ENCODE measurements at regions not wholly inside any gene's neighbourhood (a gene's known extent, or its start where the extent isn't known, plus 50 kb on each side); places are given as distances from the start of the nearest gene placed in this dataset.
"Not testable (repeated sequence)": the region's sequence is repeated elsewhere in the genome, so short reads cannot be mapped to it uniquely, and the experiment has no call there.

GRCh38 chr7:138378741-138379559 is 81.1 kb upstream of the TRIM24 start:
- DNase-seq, result no peak

- DNase-seq, result no peak
These were observed 77.0 kb upstream of the TRIM24 start for GRCh38 chr7:138382862-138383565.

GRCh38 chr7:138386821-138387220 is 73.2 kb upstream of the TRIM24 start:
- no peak for DNase-seq

- no peak for DNase-seq
These were observed 72.1 kb upstream of the TRIM24 start for GRCh38 chr7:138387755-138388475.

- no peak for DNase-seq
These were observed 71.2 kb upstream of the TRIM24 start for GRCh38 chr7:138388673-138389491.

GRCh38 chr7:138395763-138396162 is 64.3 kb upstream of the TRIM24 start:
- no peak for DNase-seq

GRCh38 chr7:138396251-138397070 is 63.6 kb upstream of the TRIM24 start:
- DNase-seq, result no peak

GRCh38 chr7:138397071-138397433 is 63.0 kb upstream of the TRIM24 start:
- DNase-seq, result not testable (repeated sequence)

- no peak for DNase-seq
These were observed 61.2 kb upstream of the TRIM24 start for GRCh38 chr7:138398857-138399256.

GRCh38 chr7:138400400-138400886 is 59.6 kb upstream of the TRIM24 start:
- DNase-seq, result no peak

GRCh38 chr7:138402749-138403148 is 57.3 kb upstream of the TRIM24 start:
- no peak for DNase-seq

GRCh38 chr7:138405496-138405895 is 54.6 kb upstream of the TRIM24 start:
- DNase-seq, result no peak

- no peak for DNase-seq
These were observed 52.3 kb upstream of the TRIM24 start for GRCh38 chr7:138407792-138408191.

Data from fibroblast of skin of right quadriceps (primary cell).